Inferior parietal cortex (tissue), 1 donor: ENCODE measurements at regions not wholly inside any gene's neighbourhood (a gene's known extent, or its start where the extent isn't known, plus 50 kb on each side); places are given as distances from the start of the nearest gene placed in this dataset.
"Not testable (repeated sequence)": the region's sequence is repeated elsewhere in the genome, so short reads cannot be mapped to it uniquely, and the experiment has no call there.

Source experiments
- DNase-seq: peaks from one replicate; pipeline ENCODE4 v3.0.0-alpha.2; 2016; ENCODE audit errors: extremely low spot score

DNA sequence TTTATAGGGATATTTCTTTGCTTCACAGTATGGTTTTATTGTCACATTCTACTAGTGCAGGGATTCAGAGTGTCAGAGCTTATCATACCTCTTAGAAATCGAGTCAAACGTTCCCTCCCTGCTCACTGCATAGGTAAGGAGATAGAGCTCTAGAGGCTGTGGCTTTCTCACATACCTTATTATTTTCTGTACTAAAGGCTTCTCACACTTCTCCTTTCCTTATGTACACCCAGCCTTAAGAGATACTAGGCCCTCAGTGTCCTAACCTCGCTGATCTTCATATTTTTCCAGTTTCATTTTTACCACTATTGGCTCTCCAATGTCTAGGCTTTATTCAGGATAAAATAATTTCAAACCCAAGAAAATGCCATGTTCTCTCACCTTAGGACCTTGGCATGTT, 297.3 kb upstream of the RIOK2 start:
- DNase-seq: no peak

DNA sequence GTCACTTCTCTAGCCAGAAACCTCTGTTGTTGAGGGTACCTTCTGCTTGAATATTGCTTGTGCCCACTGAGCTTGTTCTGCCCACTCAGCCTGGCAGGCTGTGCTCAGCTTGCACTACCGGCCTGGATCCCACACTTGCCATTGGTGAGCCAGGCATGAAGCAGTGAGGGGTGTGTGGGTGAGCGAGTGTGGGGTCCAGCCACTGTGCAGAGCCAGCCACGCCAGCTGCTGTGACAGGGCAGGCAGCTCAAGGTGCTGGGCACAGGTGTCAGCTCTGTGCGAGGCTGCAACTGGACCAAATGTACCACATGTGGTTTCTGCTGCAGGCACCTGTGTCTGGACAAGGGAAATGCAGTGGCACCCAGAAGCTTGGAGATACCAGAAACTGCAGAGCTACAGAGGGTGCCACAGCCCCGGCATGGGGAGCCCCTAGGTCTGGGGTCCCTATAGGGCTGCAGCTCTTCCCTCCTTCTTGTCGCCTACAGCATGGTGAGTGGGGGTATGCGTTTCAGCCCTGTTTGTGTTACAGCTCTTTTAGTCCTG, 305.1 kb upstream of the RIOK2 start:
- DNase-seq: no peak

DNA sequence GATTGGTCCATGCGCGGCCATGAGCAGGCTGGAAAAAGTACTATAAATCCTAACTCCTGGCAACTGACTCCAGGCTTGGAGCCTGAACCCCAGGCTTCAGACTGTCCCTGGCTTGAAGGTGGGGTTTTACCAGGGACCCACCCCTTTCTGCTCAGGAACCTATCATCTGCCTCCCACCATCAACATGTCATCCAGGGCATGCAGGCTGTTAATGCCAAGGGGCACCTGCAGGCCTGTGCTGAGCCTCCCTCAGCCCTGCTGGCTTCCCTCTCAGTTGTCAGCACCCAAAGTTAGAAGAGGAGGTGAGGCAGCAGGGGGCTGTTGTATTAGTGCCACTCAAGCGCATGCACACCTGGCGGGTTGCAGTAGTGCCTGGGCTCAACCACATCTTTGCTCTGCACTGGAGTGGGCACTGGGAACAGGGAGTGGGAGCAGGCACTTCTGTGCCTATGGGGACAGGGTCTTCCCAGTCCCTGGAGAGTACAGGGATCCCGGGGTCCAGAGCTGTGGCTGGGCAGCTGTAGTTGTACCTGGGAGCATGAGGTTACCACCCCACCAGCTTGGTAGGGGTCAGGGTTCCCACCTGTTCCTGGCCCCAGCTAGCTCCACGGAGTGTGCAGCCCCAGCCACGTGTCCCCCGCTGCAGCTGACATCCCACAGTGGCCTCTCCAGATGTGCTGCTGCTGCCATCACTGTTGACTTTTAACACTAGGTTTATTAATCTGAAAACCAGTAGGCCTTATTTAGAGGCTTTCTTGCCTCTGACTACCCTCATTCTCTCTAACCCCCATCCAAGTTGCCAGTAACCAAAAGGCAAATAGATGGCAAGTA, 306.2 kb upstream of the RIOK2 start:
- no peak for DNase-seq

DNA sequence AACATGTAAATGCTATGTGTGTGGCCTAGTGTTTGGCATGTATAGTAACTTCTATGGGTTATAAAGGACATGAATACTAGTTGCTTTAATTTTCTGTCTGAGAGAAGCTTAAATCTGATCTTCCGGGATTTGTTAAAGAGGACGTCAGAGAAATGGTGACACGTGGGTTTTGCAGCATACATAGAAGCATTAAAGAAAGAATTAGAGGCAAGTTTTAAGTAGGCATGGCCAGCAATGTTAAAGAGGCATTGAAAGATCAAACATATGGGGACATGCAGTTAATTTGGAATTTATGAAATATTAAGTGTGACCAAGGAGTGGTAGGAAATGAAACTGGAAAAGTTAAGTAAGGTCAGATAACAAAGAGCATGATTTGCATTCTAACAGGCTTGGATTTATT, 311.4 kb upstream of the RIOK2 start:
- no peak for DNase-seq

DNA sequence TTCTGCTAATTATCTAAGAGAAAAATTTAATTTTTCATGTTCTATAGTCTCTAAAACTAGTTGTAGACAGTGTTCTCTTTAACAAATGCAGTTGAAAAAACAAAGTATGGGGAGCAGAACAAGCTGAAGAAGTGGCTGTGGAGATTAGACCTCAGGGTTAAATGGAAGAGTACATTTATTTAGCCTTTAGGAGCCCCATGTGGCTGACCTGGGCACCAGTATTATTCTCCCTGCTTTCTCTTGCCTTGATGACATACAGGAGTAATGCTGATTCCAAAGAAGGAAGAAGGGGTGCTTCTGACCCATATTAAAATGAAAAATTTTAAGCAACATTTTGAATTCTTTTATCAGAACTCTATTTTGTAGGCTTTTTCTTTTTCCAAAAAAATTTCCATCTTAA, 312.3 kb upstream of the RIOK2 start:
- DNase-seq: no peak

DNA sequence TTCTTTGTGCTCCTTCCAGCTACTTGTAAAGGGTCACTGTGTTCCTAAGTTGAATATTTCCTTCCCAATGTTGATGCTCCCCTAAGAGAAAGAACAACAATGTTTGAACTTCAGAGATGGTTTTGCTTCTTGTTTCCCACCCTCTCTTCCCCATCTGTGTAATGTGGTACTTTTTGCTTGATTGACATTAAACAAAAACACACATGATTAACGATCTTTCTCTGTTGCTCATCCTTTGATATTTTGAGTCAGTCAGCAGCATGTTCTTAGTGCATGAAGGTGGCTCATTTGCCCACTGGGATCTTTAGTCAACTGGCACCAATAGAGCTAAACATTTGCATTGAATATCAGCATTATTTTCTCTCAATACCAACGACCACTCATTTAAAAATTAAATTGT, 313.0 kb upstream of the RIOK2 start:
- no peak for DNase-seq

DNA sequence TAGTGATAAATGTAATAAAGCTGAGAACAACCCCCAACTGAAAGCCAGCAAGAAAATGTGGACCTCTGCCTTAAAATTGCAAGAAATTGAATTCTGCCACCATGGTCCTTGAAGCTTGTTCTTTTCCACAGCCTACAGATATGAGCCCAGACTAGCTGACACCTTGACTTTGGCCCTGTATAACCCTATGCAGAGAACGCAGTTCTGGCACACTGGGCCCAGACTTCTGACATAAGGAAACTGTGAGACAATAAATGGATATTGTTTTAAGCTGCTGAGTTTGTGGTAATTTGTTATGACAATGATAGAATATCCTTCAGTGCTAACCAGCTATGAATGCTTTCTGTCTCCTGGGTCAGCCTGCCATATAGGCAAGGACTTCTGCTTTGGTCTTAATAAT, 315.6 kb upstream of the RIOK2 start:
- no peak for DNase-seq

DNA sequence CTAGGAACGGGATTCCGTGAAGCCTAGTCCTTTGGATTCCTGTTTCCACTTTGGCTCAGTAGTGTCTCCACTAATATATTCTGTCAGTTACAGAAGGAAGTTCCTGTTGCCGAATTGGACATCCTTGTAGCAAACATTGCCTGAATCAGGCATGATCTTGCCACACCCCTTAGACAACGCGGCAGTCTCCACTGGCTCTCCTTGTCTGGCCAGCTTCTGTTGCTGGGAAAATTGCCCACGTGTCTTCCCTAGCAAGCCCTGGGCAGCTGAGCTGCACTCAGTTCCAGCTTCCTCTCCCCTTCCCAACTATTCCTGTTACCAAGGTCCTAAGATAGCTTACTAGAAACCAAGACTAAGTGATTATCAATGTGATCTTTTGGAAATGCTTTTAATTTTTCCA, 316.6 kb upstream of the RIOK2 start:
- DNase-seq: no peak

DNA sequence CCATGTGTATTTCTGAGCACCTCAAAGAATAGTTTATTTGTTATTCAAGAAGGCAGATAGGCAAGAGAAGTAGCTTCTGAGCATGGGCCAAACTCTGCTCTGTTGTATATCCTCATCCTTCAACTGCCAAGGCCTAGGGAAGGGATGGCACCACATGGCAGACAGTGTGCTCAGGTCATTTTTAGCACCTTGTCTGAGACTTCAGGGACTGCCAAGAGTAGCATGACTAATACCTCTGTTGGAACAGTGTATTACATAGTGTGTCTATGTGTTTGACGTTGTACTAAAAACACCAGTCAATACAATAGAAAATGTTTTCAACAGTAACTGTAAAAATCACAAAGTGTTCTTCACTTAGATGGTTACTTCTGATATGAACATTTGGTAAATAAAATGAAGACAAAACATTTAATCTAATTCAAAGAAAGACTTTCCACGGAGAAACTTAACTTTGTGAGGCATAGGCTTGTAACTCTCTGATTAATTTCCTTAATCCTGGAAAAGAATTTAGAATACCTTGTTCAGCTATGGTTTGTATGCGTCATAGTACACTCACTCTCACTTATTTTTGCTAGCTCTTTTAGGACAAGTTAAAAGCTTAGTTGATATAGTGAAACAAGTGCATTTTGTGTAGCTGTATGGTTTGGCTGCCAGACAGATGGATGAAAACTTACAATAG, 318.4 kb upstream of the RIOK2 start:
- DNase-seq: no peak

DNA sequence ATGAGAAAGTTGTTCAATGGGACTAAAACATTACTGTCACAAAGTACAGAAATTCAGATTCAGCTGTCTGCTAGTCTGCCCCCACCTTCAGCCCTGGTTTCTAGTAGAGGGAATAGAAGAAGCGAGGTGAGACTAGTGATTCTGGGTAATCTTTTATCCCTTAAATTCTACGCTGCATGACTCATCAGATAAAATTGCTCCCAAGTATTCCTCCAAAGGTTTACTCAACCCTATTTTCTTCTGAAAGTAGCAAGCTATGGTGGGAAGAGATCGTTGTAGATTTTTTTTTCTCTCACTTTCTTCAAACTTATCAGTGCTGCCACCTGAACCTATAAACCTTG, 318.9 kb upstream of the RIOK2 start:
- no peak for DNase-seq

DNA sequence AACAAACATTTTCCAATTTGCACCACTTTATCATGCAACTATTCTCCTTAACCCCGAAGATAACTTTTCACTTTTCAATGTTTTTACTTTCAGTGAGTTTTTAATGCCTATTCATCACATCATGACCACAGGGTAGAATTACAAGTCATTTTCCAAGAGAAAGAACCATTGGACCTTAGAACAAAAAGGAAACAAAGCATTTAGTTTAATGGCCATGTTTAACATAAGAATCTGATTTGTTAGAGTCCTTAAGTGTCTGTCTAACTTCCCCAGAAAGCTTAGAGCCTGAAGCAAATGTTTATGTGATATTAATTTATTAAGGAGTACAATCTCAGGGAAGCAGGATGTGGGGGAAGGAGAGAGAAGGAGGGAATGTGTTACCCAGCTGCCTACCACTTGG, 325.8 kb upstream of the RIOK2 start:
- no peak for DNase-seq

DNA sequence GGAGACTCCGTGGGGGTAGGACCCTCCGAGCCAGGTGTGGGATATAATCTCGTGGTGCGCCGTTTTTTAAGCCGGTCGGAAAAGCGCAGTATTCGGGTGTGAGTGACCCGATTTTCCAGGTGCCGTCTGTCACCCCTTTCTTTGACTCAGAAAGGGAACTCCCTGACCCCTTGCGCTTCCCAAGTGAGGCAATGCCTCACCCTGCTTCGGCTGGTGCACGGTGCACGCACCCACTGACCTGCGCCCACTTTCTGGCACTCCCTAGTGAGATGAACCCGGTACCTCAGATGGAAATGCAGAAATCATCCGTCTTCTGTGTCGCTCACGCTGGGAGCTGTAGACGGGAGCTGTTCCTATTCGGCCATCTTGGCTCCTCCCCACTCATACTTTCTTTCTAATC, 336.5 kb upstream of the RIOK2 start:
- not testable (repeated sequence) for DNase-seq

DNA sequence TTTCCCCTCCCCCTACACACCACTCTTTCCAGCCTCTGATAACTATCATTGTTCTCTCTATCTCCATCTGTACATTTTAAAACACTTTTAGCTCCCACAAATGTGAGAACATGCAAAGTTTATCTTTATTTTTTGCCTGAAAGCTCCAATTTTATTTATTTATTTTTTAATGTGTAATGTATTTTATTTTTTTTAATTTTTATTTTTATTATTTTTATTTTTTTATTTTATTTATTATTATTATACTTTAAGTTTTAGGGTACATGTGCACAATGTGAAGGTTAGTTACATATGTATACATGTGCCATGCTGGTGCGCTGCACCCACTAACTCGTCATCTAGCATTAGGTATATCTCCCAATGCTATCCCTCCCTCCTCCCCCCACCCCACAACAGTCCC, 340.3 kb upstream of the RIOK2 start:
- DNase-seq: not testable (repeated sequence)

DNA sequence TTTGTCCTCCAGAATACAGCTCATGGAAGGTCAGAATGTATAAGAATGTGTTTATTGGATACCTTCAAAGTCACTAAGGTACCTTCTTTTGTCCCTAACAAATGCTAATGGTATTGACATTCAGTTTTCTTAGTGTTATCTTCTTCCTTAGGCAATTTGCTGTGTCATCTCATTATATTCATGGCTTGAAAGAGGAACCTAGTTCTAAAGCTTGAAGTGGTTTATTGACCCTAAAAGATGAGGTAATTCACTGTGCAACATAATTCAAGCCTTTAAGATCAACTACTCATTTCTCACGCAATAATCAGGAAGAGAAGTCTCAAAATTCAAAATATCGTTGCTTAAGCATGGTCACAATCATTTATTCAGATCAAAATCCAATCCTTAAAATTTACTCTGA, 342.7 kb upstream of the RIOK2 start:
- DNase-seq: no peak

DNA sequence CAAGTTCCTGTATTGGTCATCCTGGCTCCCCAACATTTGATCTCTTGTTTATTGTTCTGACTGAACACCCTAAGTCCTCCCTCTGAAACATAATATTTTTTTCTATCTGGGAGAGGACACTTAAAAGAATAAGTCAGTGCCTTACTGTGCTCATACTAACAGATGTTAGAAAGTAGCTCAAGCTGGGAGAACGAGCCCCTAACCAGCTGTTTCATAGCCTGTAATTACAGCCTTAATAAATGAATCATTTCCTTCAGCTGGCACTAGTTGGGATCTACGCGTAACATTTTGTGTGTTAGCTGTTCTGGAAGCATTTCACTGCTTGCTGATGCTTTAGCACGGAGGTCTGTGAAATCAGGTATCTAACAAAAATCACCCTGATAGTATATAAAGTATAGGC, 345.9 kb upstream of the RIOK2 start:
- no peak for DNase-seq

DNA sequence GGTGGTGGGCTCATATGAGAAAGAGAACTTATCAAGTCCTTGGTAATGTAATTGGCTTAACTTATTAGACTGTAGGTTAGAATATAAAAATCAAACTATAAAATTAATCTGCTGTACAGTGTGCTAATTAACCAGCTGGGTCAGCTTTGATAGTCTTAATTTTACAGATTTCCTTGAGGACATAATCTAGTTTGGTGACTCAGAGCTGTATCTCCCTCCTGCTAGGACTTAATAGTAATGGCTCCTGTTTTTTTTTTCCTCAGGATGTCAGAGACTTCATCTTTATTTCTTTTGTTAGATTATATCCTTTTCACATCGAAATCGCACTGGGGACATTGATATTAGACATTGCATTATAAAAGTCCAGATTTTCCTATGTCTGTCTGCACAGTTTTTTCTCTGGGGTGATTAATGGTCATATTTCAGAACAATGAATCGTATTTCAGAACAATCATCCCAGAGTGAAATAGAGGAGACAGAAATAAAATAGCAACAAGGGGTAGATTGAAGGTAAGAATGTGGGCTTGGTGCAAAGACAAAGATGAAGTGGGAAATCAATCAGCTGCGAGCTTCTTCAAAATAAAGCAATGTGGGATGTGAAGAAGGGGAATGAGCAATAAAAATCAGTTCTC, 346.4 kb upstream of the RIOK2 start:
- DNase-seq: no peak

DNA sequence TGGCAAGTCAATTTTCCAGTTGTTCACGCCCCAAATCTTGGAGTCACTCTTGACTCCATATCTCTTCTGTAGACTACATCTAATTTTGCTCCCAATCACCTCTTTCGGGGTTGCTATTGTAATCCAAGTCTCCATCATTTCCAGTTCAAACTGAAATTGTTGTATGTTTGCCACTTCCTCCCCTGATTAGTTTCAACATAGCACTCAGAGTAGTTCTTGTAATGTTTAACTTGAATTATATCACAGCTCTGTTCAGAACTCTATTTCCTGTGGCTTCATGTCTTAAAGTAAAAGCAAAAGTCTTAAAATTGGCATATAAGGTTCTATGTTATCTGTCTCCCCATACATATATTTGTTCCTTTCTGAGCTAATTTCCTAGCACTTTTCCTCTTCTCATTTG, 348.5 kb upstream of the RIOK2 start:
- no peak for DNase-seq

DNA sequence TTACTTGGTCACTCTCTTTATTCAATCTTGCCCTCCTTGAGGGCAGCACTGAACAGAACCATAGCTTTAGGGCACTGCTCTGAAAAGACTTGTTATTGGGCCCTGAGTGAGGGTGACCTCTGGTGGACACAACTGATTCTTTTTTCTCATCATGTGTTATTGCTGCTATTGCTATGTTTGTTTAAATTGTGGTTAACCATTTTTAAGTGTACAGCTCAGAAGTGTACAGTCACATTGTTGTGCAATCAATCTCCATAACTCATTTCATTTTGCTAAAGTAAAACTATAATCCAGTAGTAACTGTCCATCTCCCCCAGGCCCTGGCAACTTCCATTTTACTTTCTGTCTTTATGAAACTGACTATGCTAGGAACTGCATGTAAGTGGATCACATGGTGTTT, 351.1 kb upstream of the RIOK2 start:
- DNase-seq: no peak

DNA sequence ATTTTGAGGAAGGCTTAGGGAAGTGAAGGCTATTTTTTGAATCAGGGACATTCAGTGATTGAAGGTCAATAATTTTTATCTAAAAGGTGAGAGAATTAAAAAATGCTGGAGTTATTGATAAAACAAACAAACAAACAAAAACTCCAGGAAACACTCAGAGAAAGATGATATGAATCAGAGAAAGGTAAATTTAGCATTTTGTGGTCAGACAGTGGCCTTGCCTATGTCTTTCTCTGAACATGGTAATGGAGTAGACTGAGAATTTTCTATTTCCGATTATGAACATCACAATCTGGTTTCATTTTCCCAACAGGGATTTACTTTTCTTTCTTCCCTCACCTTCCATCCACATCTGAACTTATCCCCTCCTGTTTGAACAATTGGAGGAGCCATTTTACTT, 353.6 kb upstream of the RIOK2 start:
- no peak for DNase-seq

DNA sequence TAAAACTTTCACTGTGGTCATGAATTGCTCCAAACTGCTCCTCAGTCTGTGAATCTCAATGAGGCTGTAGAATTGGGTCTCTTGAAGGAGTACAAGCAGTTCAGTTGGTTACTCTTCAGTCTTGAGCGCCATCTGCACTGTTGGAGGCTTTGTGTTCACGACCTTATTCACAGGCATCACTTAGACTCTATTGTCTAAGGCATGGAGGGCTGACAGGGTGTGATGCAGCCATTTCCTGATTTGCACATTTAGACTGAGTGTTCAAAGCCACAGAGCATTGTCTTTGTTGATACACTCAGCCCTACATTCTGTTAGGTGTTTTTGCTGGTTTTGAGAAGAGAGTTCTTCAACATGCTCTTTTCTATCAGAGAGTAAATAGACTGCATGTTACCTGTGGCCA, 355.9 kb upstream of the RIOK2 start:
- no peak for DNase-seq

DNA sequence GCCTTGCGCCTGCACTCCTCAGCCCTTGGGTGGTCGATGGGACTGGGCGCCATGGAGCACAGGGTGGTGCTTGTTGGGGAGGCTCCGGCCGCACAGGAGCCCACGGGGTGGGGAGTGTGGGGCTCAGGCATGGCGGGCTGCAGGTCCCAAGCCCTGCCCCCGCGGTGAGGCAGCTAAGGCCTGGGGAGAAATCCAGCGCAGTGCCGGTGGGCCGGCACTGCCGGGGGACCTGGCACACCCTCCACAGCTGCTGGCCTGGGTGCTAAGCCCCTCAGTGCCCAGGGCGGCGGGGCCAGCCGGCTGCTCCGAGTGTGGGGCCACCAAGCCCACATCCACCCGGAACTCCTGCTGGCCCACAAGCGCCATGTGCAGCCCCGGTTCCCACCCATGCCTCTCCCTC, 358.8 kb upstream of the RIOK2 start:
- DNase-seq: no peak

DNA sequence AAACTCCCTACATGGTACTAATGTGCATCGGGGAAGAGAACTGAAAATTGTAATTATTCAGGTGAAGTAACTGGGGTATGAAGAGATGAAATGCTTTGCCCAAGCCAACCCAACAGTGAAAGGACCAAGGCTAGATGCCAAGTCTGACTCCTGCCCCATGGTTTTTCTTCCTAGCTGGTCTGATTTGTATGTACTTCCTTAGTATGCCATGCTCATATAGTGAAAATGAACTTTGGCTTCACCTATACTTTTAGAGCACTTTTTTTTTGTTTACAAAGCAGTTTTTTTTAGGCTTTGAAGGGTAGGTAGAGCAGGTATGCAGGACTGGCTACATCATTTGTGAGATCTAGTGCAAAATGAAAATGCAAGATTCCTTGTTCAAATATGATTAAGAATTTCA, 359.4 kb upstream of the RIOK2 start:
- no peak for DNase-seq

DNA sequence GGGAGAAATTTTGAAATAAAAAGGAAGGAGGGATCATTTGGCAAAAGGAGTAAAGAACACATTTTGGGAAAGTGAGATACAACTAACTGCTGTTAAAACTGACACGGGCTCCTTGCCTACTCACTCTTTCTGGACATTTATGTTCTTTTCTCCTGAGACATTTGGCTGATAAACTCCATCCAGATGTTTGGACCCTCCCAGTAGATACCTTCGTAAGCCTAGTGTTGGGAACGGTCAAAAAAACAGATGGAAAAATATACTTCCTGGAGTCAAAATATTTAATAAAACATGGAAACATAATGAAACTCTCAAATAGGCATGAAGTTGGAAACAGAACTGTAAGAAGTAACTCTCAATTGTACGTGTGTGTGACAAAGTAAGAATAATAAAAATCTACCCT, 360.1 kb upstream of the RIOK2 start:
- DNase-seq: no peak
